WTC11 (cell line): ENCODE measurements at regions not wholly inside any gene's neighbourhood (a gene's known extent, or its start where the extent isn't known, plus 50 kb on each side); places are given as distances from the start of the nearest gene placed in this dataset.

Experiments used
- ATAC-seq: fragments of 200-7000 bp; cut with Tn5 transposase; 2 replicates; pipeline ENCODE4 v1.10.0; 2021; ENCODE audit warnings: mild to moderate bottlenecking, moderate library complexity
- CTCF ChIA-PET: fragments of 300-600 bp; sonication (Branson Sonifier 250); formaldehyde crosslinking; loops from one replicate; lab custom pipeline; 2021; ENCODE audit warnings: antibody characterized with exemption; lab: Charles Lee
- POLR2A ChIA-PET: fragments of 350-600 bp; sonication (Branson Sonifier 250); formaldehyde crosslinking; loops from one replicate; lab custom pipeline; 2021; ENCODE audit warnings: antibody characterized with exemption; lab: Charles Lee
- DNase-seq: peaks from one replicate; pipeline ENCODE4 v3.0.0; 2021; ENCODE audit warnings: low spot score
- H3K27ac Mint-ChIP-seq: 2 replicates; pipeline ENCODE4 v1.8.0; 2021; ENCODE audit warnings: mixed read lengths
- H3K27me3 Mint-ChIP-seq: 2 replicates; pipeline ENCODE4 v1.8.0; 2021; ENCODE audit warnings: low read depth, mild to moderate bottlenecking, moderate library complexity, mixed read lengths
- H3K36me3 Mint-ChIP-seq: 2 replicates; pipeline ENCODE4 v1.8.0; 2021; ENCODE audit warnings: mixed read lengths
- H3K4me1 Mint-ChIP-seq: 2 replicates; pipeline ENCODE4 v1.8.0; 2022; ENCODE audit warnings: mixed read lengths
- H3K4me3 Mint-ChIP-seq: 2 replicates; pipeline ENCODE4 v1.8.0; 2021; ENCODE audit warnings: mild to moderate bottlenecking, moderate library complexity, mixed read lengths
- H3K9me3 Mint-ChIP-seq: 2 replicates; pipeline ENCODE4 v1.8.0; 2021; ENCODE audit warnings: mixed read lengths
- ATF1 ChIP-seq: sonication (generic); formaldehyde crosslinking; IDR thresholded peaks from 2 replicates; pipeline ENCODE4 v1.8.1; 2023; ENCODE audit warnings: mild to moderate bottlenecking, moderate library complexity, missing genetic modification reagents
- ELF4 ChIP-seq: sonication (generic); formaldehyde crosslinking; IDR thresholded peaks from 2 replicates; pipeline ENCODE4 v1.8.1; 2022; ENCODE audit warnings: low read depth, mild to moderate bottlenecking, moderate library complexity, missing genetic modification reagents
- ESRRA ChIP-seq: sonication (generic); formaldehyde crosslinking; IDR thresholded peaks from 2 replicates; pipeline ENCODE4 v1.8.1; 2022; ENCODE audit warnings: mild to moderate bottlenecking, missing genetic modification reagents, borderline replicate concordance
- ETV6 ChIP-seq: sonication (generic); formaldehyde crosslinking; IDR thresholded peaks from 2 replicates; pipeline ENCODE4 v1.8.1; 2022; ENCODE audit warnings: mild to moderate bottlenecking, missing genetic modification reagents
- FOXJ3 ChIP-seq: sonication (generic); formaldehyde crosslinking; IDR thresholded peaks from 2 replicates; pipeline ENCODE4 v1.9.0; 2021; ENCODE audit warnings: missing genetic modification reagents, mild to moderate bottlenecking, borderline replicate concordance
- FOXP4 ChIP-seq: sonication (generic); formaldehyde crosslinking; IDR thresholded peaks from 2 replicates; pipeline ENCODE4 v1.8.0; 2022; ENCODE audit warnings: mild to moderate bottlenecking, missing genetic modification reagents
- JAZF1 ChIP-seq: fragments of 250-450 bp; sonication (Bioruptor Pico); IDR thresholded peaks from 2 replicates; pipeline ENCODE4 v1.9.0; 2021; ENCODE audit warnings: moderate library complexity, mild to moderate bottlenecking, inconsistent platforms
- NFYB ChIP-seq: sonication (generic); formaldehyde crosslinking; conservative IDR thresholded peaks from 2 replicates; pipeline ENCODE4 v1.8.0; 2022; ENCODE audit warnings: low read depth, missing genetic modification reagents
- NR1H2 ChIP-seq: sonication (generic); formaldehyde crosslinking; IDR thresholded peaks from 2 replicates; pipeline ENCODE4 v1.9.0; 2021; ENCODE audit warnings: mild to moderate bottlenecking, moderate library complexity, missing genetic modification reagents
- PRDM15 ChIP-seq: sonication (generic); formaldehyde crosslinking; IDR thresholded peaks from 2 replicates; pipeline ENCODE4 v1.8.0; 2022; ENCODE audit warnings: missing genetic modification reagents
- SP1 ChIP-seq: sonication (generic); formaldehyde crosslinking; conservative IDR thresholded peaks from 2 replicates; pipeline ENCODE4 v1.8.1; 2022; ENCODE audit warnings: missing genetic modification reagents
- STAT6 ChIP-seq: sonication (generic); formaldehyde crosslinking; conservative IDR thresholded peaks from 2 replicates; pipeline ENCODE4 v1.8.1; 2023; ENCODE audit warnings: mild to moderate bottlenecking, low read depth, missing genetic modification reagents, moderate library complexity
- ZNF138 ChIP-seq: sonication (generic); formaldehyde crosslinking; conservative IDR thresholded peaks from 2 replicates; pipeline ENCODE4 v1.8.1; 2022; ENCODE audit warnings: mild to moderate bottlenecking, moderate library complexity, missing genetic modification reagents
- ZNF423 ChIP-seq: fragments of 250-450 bp; sonication (Bioruptor Pico); IDR thresholded peaks from 2 replicates; pipeline ENCODE4 v2.1.2; 2022; ENCODE audit warnings: mild to moderate bottlenecking, moderate library complexity
- TF ChIP-seq, protein P1 (sequence below): sonication (generic); formaldehyde crosslinking; IDR thresholded peaks from 2 replicates; pipeline ENCODE4 v1.8.1; 2023; ENCODE audit warnings: mild to moderate bottlenecking, missing genetic modification reagents
- TF ChIP-seq, protein P2 (sequence below): sonication (generic); formaldehyde crosslinking; IDR thresholded peaks from 2 replicates; pipeline ENCODE4 v1.8.1; 2023; ENCODE audit warnings: mild to moderate bottlenecking, missing genetic modification reagents, moderate library complexity
- TF ChIP-seq, protein P3 (sequence below): fragments of 250-450 bp; sonication (Bioruptor Pico); IDR thresholded peaks from 2 replicates; pipeline ENCODE4 v1.9.0; 2021; ENCODE audit warnings: mild to moderate bottlenecking, borderline replicate concordance
- TF ChIP-seq, protein P4 (sequence below): fragments of 250-450 bp; sonication (Bioruptor Pico); IDR thresholded peaks from 2 replicates; pipeline ENCODE4 v1.9.0; 2021; ENCODE audit warnings: mild to moderate bottlenecking

DNA sequence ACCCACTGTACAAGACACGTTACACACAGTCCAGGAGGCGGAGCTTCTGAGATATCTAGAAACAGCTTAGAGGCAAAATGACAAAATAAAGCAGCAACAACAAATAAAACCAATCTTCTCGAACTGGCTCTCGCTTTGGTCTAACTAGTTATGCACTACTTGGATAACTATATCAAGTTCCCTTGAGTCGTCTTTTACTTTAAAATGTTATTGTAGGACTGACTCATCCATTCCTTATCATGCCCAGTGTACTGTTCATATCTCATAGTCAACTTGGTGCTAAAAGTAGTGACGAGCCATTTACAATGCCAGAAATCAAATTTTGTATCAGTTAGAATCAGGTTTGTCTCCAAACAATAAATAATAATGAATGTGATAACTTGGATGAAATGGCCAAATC, 102.5 kb upstream of the SLC35G4 start:
- ChIA-PET CTCF (no interaction called here), POLR2A (no interaction called here)
- Mint-ChIP-seq H3K36me3 (no peaks in the 10 kb centered on the region), H3K27ac (no peak overlapping the region), H3K27me3 (no peaks in the 10 kb centered on the region), H3K9me3 (no peaks in the 10 kb centered on the region), H3K4me1 (no peaks in the 10 kb centered on the region)
- no peak for ATAC-seq
- TF ChIP-seq, protein P1, sequence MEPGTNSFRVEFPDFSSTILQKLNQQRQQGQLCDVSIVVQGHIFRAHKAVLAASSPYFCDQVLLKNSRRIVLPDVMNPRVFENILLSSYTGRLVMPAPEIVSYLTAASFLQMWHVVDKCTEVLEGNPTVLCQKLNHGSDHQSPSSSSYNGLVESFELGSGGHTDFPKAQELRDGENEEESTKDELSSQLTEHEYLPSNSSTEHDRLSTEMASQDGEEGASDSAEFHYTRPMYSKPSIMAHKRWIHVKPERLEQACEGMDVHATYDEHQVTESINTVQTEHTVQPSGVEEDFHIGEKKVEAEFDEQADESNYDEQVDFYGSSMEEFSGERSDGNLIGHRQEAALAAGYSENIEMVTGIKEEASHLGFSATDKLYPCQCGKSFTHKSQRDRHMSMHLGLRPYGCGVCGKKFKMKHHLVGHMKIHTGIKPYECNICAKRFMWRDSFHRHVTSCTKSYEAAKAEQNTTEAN = no peak
- TF ChIP-seq SP1 (no peak), FOXJ3 (no peak), STAT6 (no peak), ETV6 (no peak), NR1H2 (CRISPR knock-in tag) (no peak), ZNF138 (no peak)
- TF ChIP-seq, protein P2, sequence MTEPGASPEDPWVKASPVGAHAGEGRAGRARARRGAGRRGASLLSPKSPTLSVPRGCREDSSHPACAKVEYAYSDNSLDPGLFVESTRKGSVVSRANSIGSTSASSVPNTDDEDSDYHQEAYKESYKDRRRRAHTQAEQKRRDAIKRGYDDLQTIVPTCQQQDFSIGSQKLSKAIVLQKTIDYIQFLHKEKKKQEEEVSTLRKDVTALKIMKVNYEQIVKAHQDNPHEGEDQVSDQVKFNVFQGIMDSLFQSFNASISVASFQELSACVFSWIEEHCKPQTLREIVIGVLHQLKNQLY (CRISPR knock-in tag) = no peak
- TF ChIP-seq, all 79 proteins: peak for 0
- no peak overlapping the region for H3K4me3 Mint-ChIP-seq
- no peak for DNase-seq

- CTCF ChIA-PET = interaction anchor here (1.4 to 1.8 kb wide), 2 partner anchors 13 to 107 kb away, joined by 4 to 12 read pairs; no protein-coding TSS in a partner anchor
- no peak overlapping the region for H3K27ac Mint-ChIP-seq
- POLR2A ChIA-PET = no interaction called here
- TF ChIP-seq, protein P2 (CRISPR knock-in tag) = no peak
- TF ChIP-seq, protein P3, sequence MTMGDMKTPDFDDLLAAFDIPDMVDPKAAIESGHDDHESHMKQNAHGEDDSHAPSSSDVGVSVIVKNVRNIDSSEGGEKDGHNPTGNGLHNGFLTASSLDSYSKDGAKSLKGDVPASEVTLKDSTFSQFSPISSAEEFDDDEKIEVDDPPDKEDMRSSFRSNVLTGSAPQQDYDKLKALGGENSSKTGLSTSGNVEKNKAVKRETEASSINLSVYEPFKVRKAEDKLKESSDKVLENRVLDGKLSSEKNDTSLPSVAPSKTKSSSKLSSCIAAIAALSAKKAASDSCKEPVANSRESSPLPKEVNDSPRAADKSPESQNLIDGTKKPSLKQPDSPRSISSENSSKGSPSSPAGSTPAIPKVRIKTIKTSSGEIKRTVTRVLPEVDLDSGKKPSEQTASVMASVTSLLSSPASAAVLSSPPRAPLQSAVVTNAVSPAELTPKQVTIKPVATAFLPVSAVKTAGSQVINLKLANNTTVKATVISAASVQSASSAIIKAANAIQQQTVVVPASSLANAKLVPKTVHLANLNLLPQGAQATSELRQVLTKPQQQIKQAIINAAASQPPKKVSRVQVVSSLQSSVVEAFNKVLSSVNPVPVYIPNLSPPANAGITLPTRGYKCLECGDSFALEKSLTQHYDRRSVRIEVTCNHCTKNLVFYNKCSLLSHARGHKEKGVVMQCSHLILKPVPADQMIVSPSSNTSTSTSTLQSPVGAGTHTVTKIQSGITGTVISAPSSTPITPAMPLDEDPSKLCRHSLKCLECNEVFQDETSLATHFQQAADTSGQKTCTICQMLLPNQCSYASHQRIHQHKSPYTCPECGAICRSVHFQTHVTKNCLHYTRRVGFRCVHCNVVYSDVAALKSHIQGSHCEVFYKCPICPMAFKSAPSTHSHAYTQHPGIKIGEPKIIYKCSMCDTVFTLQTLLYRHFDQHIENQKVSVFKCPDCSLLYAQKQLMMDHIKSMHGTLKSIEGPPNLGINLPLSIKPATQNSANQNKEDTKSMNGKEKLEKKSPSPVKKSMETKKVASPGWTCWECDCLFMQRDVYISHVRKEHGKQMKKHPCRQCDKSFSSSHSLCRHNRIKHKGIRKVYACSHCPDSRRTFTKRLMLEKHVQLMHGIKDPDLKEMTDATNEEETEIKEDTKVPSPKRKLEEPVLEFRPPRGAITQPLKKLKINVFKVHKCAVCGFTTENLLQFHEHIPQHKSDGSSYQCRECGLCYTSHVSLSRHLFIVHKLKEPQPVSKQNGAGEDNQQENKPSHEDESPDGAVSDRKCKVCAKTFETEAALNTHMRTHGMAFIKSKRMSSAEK = no peak
- TF ChIP-seq JAZF1 (CRISPR knock-in tag) = no peak
- no peak for TF ChIP-seq ELF4
- TF ChIP-seq ZNF423 (CRISPR knock-in tag) = no peak
- no peak for TF ChIP-seq ESRRA
- TF ChIP-seq NFYB (CRISPR knock-in tag) = no peak
- no peak for TF ChIP-seq ATF1 (CRISPR knock-in tag)
- TF ChIP-seq, protein P4, sequence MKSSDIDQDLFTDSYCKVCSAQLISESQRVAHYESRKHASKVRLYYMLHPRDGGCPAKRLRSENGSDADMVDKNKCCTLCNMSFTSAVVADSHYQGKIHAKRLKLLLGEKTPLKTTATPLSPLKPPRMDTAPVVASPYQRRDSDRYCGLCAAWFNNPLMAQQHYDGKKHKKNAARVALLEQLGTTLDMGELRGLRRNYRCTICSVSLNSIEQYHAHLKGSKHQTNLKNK (CRISPR knock-in tag) = no peak
- TF ChIP-seq FOXP4 (CRISPR knock-in tag) = no peak
- no peak for TF ChIP-seq PRDM15 (CRISPR knock-in tag)
- ATAC-seq (no peak), DNase-seq (no peak)
- H3K4me3 Mint-ChIP-seq = no peak overlapping the region
- no peaks in the 10 kb centered on the region for H3K4me1 Mint-ChIP-seq
- H3K9me3 Mint-ChIP-seq = no peaks in the 10 kb centered on the region
- no peaks in the 10 kb centered on the region for H3K27me3 Mint-ChIP-seq
- H3K36me3 Mint-ChIP-seq = no peaks in the 10 kb centered on the region
Observed at GRCh38 chr18:11505993-11506392, 103.4 kb upstream of the SLC35G4 start.
